ENCODE measurements at regions not wholly inside any gene's neighbourhood (a gene's known extent, or its start where the extent isn't known, plus 50 kb on each side); places are given as distances from the start of the nearest gene placed in this dataset.

GRCh38 chr13:103878891-103879605 is 812.8 kb upstream of the SLC10A2 start:
- TF ChIP-seq GATA3 (IDR thresholded peaks at IDR 0.05; ENCODE audit: low read depth, low read length) = no peak
- no peak for TF ChIP-seq GATA2 (IDR thresholded peaks at IDR 0.05; ENCODE audit: low read depth, low read length)

- TF ChIP-seq GATA3 (IDR thresholded peaks at IDR 0.05; ENCODE audit: low read depth, low read length) (no peak), GATA2 (IDR thresholded peaks at IDR 0.05; ENCODE audit: low read depth, low read length) (no peak)
These were observed 810.4 kb upstream of the SLC10A2 start for GRCh38 chr13:103876571-103876970.

- TF ChIP-seq GATA3 (IDR thresholded peaks at IDR 0.05; ENCODE audit: low read depth, low read length) (no peak), GATA2 (IDR thresholded peaks at IDR 0.05; ENCODE audit: low read depth, low read length) (no peak)
These were observed 807.5 kb upstream of the SLC10A2 start for GRCh38 chr13:103873725-103874124.

- no peak for TF ChIP-seq GATA3 (IDR thresholded peaks at IDR 0.05; ENCODE audit: low read depth, low read length)
- no peak for TF ChIP-seq GATA2 (IDR thresholded peaks at IDR 0.05; ENCODE audit: low read depth, low read length)
These were observed 799.8 kb upstream of the SLC10A2 start for GRCh38 chr13:103866048-103866447.

GRCh38 chr13:103862525-103862924 is 796.3 kb upstream of the SLC10A2 start:
- TF ChIP-seq GATA3 (IDR thresholded peaks at IDR 0.05; ENCODE audit: low read depth, low read length) = no peak
- TF ChIP-seq GATA2 (IDR thresholded peaks at IDR 0.05; ENCODE audit: low read depth, low read length) = no peak

- no peak for TF ChIP-seq GATA3 (IDR thresholded peaks at IDR 0.05; ENCODE audit: low read depth, low read length)
These were observed 793.7 kb upstream of the SLC10A2 start for GRCh38 chr13:103859952-103860351.

- no peak for TF ChIP-seq GATA2 (IDR thresholded peaks at IDR 0.05; ENCODE audit: low read depth, low read length)
- TF ChIP-seq GATA3 (IDR thresholded peaks at IDR 0.05; ENCODE audit: low read depth, low read length) = no peak
These were observed 785.8 kb upstream of the SLC10A2 start for GRCh38 chr13:103852036-103852435.

- TF ChIP-seq GATA3 (IDR thresholded peaks at IDR 0.05; ENCODE audit: low read depth, low read length) = no peak
- TF ChIP-seq GATA2 (IDR thresholded peaks at IDR 0.05; ENCODE audit: low read depth, low read length) = no peak
These were observed 778.3 kb upstream of the SLC10A2 start for GRCh38 chr13:103844471-103844870.

GRCh38 chr13:103839460-103839859 is 773.2 kb upstream of the SLC10A2 start:
- TF ChIP-seq GATA2 (IDR thresholded peaks at IDR 0.05; ENCODE audit: low read depth, low read length) = peak; percentile 75
- TF ChIP-seq GATA3 (IDR thresholded peaks at IDR 0.05; ENCODE audit: low read depth, low read length) = peak; percentile 75

- TF ChIP-seq GATA3 (IDR thresholded peaks at IDR 0.05; ENCODE audit: low read depth, low read length) (no peak), GATA2 (IDR thresholded peaks at IDR 0.05; ENCODE audit: low read depth, low read length) (no peak)
These were observed 768.8 kb upstream of the SLC10A2 start for GRCh38 chr13:103835052-103835451.

DNA sequence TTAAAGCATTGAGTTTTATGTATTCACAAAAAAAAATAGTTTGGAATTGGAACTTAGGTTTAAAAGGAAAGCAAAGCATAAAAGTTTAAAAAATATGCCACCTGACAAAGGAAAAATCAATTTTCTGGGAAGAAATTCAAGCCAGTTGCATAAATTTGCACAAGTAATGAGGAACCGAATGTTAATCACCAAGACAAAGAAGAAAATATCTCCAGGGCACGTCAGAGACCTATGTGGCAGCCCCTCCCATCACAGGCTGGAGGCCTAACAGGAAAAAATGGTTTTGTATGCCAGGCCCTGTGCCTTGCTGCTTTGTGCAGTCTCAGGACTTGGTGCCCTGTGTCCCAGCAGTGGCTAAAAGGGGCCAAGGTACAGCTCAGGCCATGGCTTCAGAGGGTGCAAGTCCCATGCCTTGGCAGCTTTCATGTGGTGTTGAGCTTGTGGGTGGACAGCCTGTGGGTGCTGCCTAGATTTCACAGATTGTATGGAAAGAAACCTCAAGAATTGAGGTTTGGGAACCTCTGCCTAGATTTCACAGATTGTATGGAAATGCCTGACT is 767.2 kb upstream of the SLC10A2 start:
- TF ChIP-seq GATA2 (IDR thresholded peaks at IDR 0.05; ENCODE audit: low read depth, low read length) (no peak), GATA3 (IDR thresholded peaks at IDR 0.05; ENCODE audit: low read depth, low read length) (no peak)

GRCh38 chr13:103815619-103816018 is 749.4 kb upstream of the SLC10A2 start:
- no peak for TF ChIP-seq GATA2 (IDR thresholded peaks at IDR 0.05; ENCODE audit: low read depth, low read length)

DNA sequence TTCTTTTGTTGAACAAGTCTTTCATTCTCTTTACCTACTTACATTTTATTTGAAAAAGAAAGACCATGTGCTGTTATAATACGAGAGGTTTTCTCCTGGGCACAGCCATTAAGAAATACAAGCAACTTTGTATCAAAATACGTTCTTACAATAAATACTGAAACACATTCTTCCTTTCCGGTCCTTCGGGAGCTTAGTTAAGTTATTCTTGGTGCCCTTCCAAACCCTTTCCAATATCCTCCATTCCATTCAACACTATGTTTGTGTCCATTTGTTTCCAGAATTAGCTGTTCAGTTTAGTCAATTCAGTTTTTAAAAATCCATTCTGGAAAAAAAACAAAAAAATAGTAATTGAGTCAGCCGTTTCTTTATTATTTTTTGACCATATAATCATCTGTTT is 746.8 kb upstream of the SLC10A2 start:
- TF ChIP-seq GATA2 (IDR thresholded peaks at IDR 0.05; ENCODE audit: low read depth, low read length) = no peak; the same call in 1 of the 2 replicates
- no peak for TF ChIP-seq GATA3 (IDR thresholded peaks at IDR 0.05; ENCODE audit: low read depth, low read length)

DNA sequence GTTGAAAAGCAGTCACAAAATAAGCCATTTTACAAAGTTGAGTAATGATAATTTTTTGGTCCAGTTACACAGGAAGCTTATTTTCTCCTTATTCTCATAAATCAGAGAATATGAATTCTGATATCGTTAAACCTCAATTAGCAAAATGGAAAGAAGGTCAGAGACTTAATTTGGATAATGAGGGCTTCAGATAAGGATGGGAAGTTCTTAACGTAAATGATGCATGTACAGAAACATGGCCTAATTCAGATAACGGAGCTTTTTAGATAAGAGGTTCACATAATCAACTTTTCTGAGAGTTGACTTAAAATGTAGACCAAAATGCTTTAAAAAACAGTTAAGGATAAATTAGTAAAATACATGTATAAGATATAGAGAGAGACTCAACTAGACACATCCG is 746.3 kb upstream of the SLC10A2 start:
- TF ChIP-seq GATA3 (IDR thresholded peaks at IDR 0.05; ENCODE audit: low read depth, low read length) (peak; percentile 92), GATA2 (IDR thresholded peaks at IDR 0.05; ENCODE audit: low read depth, low read length) (peak; percentile 68)

- TF ChIP-seq GATA3 (IDR thresholded peaks at IDR 0.05; ENCODE audit: low read depth, low read length) = no peak
- TF ChIP-seq GATA2 (IDR thresholded peaks at IDR 0.05; ENCODE audit: low read depth, low read length) = no peak
These were observed 743.8 kb upstream of the SLC10A2 start for GRCh38 chr13:103810026-103810425.

All from SH-SY5Y (cell line).